ENCODE measurements at regions not wholly inside any gene's neighbourhood (a gene's known extent, or its start where the extent isn't known, plus 50 kb on each side); places are given as distances from the start of the nearest gene placed in this dataset.

DNA sequence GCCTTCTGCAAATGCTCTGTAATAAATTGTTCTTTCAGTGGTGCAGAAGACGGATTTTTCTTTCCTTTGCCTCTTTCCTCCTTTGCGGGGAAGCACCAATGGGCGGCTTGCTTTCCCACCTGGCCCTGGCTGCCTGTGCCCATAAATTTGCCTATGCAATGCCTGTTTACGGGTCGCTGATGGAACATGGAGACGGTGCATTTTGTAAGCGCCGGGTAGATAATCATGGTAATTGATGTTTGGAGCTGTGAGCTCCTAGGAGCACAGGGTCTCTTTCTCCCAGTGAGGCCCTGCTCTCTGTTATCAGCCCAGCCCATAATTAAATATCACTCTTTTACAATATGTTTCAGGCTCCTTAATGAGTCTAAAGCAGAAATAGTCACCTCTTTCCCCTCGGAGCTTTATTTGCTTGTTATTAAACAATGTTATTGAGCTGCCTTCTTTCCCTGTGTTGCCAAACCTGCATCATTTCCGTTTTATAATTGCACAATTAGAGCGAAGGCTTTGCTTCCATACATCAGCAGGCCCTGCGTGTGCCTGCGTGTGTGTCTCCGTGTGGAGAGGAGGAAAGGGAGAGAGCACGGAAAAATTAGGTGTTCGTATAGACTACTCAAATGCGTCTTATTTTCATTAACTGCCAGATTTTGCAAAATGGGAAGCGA is 437.4 kb upstream of the POU3F3 start:
- DNase-seq = no peak

DNA sequence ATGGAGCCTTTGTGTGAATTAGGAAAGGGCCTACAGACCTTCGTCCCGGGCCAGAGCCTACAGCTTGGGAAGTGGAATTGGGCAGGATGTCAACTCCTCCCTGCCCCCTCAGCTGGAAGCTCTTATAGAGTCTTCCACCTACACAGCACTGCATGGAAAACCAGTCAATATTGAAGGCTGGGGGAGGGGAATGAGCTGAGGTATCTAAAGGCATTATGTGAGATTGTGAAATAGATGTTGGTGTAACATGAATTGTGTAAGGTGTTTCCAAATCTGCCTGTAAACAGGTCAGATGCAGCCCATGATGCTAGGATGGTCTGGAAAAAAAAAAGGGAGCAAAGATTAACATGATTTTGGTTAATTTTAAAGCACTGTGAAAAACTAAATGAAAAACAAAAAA is 433.5 kb upstream of the POU3F3 start:
- DNase-seq = no peak

DNA sequence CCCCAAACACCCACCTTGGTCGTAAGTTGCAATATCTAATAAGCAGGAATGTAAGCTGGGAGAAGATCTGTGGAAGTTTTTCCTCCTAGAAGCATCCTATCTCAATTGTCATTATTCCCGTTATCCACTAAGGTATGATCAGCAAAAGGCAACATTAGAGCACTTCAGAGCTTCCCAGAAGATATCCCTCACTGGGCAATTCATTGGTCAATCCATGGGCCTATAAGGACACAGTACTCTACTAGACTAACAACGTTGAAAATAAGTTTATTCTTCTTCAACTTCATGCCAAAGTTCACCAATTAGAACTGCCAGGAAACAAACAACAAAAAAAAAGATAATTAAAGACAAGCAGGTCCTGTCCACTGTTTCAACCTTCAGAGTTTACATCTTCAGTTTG is 433.0 kb upstream of the POU3F3 start:
- DNase-seq = no peak

DNA sequence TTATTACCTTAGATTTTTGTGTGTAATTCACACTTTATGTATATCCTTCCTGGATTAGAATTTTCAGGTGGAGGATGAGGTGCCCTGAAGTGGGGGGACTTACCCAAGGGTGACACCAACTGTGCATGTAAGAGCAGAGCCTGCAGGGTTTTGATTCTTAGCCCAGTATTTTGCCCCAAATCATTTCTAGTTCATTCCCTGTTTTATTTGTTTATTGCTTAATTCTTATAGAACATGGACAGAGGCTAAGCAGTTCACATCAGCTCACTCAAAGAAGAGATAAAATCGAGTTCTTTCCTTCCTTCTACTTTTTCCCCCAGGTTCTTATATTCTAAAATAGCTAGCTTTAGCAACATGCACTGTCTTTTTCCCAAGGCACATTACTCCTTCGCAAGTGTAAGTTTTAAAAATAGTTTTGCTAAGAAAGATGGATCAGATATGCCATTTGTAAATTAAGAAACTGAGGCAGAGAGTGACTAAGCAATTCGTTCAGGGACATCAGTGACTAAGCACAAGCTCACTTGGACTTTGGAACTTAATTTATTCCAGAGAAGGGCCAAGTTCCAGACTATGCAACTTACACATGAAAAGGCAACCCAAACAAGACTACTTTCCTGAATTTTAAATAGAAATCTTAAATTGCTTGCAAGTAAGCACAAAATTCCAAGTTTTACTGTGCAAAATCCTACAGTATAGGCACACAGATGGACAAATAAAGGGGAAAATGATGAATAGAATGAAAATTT is 427.9 kb upstream of the POU3F3 start:
- DNase-seq = peak; percentile 7

DNA sequence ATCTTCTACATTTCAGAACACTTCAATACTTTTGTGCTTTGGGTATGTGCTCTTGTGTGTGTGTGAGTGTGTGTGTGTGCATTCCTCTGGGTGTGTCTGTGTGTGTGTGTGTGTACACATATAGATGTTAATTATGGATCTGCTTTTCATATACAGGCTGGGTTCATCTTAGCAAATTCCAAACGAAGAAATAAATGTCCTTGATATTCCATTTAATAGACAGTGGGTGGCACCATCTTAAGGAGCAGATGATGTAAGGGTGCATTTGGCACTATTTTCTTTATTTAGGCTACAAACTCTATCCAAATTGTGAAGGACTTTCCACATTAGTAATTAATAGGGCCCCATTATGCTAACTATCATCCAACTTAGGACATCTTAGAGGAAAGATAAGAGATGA is 425.8 kb upstream of the POU3F3 start:
- DNase-seq = peak; percentile 7

DNA sequence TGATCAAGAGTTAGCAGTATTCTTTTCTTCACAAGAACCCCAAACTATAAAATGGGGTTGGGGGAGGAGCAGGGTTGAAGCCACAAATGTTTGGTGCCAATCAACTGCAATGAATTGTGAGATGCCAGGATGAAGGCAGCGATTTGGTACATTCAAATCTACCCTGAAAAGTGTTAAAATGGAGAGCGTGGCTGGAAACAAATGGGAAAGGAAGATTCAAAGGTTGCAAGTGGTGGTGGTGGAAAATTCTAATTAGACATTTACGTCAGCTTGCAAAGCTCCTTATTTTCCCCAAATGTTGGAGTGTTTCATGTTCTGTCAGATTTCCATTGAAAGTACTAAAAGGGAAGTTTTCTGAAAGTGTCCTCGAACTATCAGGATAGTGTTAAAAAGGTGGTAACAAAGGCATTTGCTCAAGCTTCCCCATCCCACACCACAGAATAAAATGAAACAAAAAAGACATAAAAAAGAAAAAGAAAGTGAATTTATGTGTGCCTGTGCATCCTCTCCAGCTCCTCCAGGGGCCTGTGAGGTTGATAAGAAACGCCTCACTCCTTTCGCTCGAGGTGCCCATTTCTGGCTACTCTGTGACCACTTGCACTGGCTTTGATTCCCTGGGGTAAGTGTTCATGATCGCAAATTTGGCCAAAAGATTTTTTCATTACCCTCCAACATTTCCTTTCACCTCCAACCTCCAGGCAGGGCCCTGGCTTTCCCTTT is 424.1 kb upstream of the POU3F3 start:
- no peak for DNase-seq

DNA sequence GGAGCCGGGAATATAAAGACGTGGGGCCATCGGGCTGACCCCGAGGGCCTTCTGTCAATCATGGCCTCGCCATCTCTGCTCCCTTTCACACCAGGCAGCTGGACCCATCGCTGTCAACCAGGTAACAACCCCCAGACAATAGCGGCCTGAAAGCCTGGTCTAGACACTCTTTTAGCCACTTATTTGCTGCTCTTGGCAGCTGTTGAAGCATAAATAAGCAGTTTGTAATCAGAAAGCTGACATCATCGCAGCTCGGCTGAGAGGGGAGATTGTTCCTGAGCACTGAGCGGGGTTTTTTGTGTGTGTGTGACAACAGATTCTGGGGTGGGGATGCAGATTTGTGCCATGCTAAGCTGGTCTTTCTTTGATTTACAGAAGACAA is 423.6 kb upstream of the POU3F3 start:
- peak; percentile 83 for DNase-seq

DNA sequence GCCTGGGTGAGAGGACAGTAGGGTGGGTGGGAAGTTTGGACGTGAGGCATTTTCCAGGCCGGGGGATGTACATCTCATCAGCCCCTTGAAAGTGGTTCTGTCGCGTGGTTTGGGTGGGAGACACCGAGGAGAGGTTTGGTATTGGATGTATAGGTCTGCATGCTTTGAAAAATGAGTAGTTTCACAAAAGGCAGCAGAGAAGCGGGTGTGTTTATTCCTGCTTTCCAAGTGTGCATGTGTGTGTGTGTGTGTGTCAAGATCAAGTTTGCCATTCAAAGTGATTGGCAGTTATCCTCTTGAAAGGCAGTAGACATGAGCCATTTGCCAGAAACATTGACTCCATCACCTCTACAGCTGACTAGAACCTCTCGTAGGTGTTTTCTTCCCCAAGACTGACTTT is 423.1 kb upstream of the POU3F3 start:
- peak; percentile 66 for DNase-seq

DNA sequence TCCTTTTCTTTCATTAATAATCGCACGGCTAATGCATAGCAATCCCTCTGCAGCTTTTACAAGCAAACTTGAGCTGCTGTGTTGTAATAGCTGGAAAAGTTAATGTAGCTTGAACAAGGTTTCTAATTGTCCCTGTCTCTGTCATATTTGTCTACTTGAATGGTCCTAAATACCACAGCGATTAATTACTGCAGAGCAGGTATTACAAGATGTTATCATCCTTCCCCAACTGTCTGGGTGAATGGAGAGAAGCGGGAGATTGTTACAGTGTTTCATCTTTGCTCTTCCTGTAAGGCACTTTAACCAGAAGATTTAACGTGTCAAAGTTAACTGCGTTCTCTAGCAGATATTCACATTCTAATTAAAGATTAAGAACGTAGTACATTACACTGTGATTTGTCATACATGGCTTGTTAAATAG is 422.2 kb upstream of the POU3F3 start:
- DNase-seq = peak; percentile 50

DNA sequence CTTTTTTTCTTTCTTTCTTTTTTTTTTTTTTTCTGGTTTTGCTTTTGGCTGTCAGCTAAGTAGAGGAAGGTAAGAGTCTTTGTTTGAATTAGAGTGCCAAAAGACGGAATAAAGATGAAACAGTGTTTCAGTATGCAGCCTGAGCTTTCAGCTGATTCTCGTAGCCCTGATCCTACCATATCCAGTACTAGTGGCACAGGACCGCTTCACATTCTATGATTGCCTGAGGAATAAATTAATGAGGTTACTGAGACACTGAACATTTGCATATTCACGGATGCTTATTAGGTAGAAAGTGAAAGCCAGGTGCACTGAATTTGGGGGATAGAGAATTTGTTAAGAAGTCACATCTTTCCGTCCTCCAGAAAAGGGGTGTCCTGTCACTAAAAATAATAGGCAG is 421.5 kb upstream of the POU3F3 start:
- DNase-seq = peak; percentile 60

DNA sequence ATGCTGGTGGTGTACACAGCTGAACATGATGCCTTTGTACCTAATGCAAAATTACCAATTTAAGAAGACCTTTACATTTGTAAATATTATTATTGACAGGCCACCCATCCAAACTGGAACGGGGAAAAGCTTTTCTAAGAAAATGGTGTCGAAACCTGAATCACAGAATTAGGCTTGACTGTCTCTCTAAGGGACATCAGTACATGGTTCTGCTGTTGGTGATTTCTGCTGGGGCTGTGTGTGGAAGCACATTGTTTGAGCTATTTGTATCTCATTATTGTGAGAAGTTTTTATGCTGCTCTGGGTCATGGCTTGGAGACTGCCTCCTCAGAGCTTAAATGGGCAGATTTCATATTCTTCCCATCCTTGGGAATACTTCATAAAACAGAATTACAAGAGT is 420.9 kb upstream of the POU3F3 start:
- DNase-seq = peak; percentile 60

DNA sequence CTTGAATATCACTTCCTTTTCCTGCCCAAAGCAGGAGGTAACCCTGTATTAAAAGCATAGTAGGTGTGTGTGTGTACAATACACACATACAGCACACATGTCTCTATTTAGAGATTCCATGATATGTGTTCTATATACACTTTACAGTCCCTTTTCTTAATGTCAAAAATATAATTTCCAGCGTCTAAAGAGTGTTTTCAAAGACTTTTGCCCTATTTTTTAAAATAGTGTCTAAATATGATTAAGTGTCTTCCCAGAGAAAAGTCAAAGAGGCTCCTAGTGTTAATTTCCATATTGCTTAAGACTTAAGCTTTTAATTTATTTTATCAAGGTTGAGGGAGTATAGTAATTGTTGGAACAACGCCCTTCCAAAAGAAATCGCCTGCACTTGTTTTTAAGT is 420.3 kb upstream of the POU3F3 start:
- DNase-seq = peak; percentile 36

DNA sequence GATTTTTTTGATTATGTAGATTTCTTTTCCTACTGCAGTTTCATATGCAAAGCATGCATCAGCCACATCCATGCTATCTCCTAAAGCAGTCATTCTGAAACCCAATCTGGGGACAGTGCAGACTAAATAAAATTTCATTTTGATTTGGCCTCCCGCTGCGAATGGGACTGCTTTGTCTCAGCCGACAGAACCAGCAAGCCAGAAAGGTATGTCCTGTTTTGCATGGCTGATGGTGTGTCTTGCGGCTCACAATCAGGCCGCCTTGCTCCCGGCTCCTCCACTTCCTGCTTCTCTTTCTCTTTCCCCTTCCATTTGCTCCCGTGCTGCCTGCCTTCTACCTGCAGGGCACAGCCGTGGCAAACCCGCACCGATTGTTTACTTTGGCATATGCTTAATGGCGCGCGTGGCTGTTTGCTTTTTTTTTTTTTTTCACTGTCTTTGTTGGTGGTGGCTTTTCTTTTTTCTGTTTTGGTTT is 419.6 kb upstream of the POU3F3 start:
- peak; percentile 56 for DNase-seq

DNA sequence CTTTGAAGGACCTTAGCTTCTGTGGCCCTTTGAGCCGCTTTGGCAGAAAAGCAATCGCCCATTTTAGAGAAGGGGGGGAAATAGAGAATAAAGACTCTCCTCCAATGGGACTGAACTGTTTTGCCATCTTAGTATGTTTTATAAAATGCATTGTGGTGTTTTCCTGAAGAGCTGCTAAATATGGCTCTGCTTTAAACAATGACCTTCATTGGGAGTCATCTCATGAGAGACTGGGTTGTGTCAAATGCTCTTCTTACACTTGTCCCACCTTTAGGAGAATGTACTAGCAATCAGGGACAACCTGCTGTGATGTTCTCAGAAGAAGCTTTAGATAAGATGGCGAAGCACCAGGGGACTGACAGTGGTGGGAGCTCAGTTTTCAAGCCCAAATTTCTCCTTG is 418.9 kb upstream of the POU3F3 start:
- DNase-seq = no peak

DNA sequence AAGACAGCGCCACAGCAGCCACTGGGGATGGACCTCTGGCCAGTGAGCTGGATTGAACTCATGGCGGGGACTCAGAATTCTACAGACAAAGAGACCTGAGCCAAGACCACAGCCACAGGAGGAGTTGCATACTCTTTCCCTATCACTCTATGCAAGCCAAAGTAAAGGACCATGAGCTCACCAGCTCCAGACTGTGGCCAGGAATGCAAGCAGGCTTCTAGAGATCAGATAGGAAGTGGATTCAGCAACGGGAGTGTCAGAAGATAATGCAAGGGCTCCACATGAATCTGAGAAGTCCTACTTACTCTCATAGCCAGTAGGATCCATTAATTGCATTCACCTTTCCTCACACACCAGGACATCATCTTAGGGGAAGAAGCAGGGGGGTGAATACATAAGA is 415.4 kb upstream of the POU3F3 start:
- no peak for DNase-seq

DNA sequence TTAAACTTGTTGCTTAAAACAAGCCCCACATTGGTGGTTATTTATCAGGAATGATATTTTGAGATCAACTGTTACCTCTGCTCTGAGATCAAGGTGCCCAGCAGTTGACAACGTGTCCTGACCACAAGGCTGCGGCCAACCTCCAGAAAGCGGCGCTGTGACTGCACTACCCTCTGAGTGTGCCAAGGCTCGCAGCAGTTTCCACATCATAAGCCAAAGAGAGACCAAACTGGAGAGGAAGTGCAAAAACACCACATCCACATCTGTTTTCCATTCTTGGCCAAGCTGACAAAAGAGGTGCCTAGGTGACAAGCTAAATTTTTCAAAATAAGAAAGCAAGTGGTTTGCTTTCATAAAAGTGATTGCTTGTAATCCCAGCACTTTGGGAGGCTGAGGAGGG is 410.8 kb upstream of the POU3F3 start:
- DNase-seq = no peak

DNA sequence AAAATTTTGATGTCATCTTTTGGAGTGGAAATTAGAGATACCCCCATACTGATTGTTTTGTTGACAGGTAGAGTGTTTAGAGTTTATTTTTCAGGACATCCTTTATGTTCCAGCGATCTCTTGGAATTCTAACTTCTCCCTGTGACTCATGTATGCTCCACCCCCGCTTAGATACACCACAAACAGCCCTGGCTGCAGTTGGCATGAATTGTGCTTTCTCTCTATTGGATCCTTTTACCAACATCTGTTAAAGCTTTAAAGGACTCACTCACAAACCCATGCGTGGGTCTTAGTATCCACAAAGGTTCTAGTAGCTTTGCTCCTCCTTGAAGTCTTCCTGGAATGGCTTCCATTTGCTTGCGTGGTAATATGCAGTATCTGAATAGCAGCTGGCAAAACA is 409.5 kb upstream of the POU3F3 start:
- no peak for DNase-seq

DNA sequence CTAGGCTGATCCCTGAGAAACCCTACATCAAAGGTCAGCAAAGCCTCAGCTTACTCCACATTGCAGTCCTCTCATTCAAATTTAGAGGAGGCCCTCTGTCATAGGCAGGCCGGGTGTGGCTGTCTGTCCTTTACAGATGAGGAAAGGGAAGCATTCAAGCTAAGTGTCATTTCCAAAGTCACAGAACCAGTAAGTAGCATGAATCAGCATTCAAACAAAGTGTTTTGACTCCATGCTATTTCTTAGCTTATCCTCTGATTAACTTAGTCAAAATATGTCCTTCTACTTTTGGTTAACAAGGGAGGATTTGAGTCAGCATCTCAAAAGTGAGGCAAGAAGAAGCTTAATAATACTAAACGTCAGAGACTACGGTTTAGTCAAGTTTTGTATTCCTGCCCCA is 409.0 kb upstream of the POU3F3 start:
- no peak for DNase-seq

DNA sequence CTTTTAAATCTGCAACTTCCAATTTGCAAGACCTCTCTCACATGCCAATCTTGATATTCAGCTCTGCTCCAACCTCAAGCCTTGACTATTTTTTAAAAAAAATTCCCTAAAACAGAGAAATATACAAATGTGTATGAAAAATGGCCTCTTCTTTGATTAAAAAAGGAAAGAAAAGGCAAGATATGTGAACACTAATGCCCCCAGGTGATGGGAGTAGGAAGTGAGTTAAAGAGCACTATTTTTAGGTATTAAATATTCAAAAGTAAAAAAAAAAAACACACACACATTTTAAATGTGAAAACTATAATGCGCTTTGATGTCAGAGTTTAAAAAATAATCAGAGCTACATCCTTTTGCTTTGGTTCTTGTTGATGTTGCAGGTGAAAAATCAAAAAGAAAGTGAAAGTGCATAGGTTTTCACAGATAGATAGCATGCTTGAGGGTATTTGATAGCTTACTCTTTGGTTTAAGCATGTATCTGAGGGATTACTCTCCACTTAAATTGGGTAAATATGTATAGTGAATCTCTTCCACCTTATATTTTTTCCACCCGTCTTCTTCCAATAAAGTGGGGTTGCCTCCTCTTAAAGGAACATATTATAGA is 406.0 kb upstream of the POU3F3 start:
- peak; percentile 72 for DNase-seq

DNA sequence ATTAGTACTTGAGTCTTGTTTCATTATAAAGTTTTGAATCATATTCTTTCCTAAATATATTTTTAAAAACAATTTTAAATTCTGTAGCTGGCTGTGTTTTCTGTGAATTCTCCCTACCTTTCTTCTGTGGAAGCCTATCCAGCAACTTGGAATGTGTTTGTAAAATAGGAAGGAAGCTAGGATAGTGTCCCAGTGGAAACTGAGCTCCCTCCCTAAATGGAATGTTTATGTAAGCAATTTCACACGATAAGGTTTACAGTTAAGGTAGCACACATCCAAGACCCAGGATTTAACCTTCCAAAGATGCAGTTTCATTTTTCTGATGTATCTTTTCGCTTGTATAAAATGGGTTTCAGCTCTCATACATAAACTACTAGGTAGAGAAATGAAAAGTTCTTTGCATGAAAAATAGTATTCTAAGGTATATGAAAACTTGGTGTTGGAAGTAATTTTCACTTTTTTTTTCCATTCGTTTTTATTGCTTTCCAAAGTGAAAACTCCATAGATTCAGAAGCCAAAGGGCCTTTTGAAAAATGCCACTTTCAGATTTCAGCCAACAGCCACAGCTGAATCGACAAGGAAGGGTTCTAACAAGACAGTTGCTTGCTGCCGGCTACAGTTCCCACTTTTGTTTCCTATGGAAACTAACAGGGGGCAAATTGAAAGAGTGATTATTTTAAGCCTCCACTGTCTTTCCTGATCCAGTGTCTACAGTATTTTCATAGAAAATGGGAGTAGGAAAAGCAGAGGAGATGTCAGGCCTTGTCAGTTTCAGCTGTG is 405.1 kb upstream of the POU3F3 start:
- DNase-seq = peak; percentile 75

DNA sequence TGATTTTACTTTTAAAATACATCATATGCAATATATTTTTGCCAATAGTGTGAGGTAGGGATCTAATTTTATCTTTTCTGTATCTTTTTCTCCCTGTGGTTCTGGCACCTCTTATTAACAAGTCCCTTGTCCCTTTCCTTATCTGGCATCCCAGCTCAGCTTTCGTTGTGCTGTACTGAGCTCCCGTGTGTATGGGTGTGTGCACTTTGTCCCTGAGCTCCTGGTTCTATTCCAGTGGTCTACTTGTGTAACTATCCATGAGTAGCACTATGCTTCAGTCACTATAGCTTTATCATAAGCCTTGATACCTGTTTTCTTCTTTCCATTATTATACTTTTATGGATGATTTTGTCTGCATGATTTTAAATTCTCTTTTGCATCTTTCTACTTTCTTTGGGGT is 401.4 kb upstream of the POU3F3 start:
- no peak for DNase-seq

DNA sequence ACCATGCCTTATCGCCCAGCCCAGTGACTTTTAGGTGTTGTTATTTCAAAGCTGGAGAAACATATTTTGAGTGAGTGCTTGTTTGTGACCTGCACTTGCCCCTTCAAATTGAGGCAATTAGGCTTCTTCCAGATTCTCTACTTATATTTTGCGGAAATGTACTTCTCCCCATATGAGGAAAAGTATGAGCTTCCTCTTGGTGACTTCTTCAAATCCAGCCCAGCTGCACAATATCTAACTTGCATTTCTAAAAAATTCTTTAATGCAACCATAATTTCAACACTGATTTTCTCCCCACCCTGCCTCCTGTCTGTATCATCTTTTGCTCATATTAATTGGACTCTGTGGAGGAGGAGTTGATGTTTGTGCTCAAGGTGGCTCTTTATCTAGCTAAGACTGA is 391.2 kb upstream of the POU3F3 start:
- no peak for DNase-seq

DNA sequence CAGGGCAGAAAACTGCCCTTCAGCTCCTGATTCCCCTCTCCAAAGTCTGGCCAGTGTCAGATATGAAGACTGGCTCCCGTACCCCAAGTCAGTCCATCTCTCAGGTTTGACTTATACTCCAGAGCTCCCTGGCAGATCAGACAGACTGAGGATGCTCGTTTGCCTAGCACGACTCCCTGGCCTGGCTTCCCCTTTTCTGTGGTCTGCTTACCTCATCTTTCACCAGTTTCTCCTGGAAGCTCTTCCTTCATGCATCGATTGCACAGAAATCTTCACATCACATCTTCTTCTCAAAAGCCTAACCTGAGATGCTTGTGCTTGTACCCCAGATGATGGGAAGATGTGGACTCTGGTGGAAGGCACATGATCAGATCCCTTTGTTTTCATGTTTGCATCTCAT is 387.9 kb upstream of the POU3F3 start:
- DNase-seq = no peak
